ENCODE measurements at regions not wholly inside any gene's neighbourhood (a gene's known extent, or its start where the extent isn't known, plus 50 kb on each side); places are given as distances from the start of the nearest gene placed in this dataset.
"Not testable (repeated sequence)": the region's sequence is repeated elsewhere in the genome, so short reads cannot be mapped to it uniquely, and the experiment has no call there.

DNA sequence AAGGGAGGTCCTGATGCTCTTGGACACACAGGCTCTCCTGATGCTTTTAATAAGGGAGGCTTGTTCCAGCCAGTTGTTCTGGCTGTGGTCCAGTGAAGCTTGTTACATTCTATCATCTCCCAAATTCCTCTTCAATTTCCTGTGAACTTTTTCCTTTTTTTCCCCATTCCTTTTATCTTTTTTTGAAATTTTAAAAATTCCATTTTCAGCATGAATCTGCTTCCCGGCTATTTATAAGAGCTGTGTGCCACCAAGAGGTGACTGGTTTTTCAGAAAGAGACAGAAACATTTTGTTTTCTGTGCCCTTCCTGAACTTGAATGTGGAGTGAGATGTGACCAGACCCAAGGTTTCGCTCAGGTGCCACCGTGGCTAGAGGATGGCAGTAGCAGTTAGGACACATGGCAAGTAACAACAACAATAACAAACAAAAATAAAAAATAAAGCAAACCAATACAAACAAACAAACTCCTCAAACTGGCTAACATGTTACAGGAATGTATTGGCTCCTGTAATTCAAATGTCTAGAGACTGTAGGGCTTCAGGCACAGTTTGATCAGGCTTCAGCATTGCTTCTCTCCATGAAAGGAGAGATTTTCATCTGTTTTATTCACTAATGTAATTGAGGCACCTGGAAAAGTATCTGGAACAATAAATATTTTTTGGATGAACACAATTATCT is 121.1 kb downstream of the BOD1 start:
- no peak for DNase-seq (ENCODE audit: low spot score)

DNA sequence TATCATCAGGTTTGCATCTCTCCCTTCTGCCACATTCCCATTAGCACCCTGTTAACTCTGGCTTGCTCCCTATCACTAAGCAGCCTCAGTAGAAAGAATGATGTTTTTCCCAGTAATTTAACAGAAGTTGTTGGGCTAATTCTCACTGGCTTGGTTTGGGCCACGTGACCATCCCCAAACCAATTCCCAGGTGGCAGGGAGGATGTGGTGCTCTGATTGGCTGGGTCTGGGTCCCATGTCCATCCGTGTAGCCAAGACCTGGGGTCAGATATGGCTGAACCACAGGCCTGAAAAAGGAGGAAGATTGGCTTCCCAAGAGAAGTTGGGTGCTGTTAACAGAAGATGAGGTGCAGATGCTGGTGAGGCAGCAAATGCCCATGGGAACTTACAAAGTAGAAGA is 122.0 kb downstream of the BOD1 start:
- no peak for DNase-seq (ENCODE audit: low spot score)

GRCh38 chr5:173493846-173494245 is 122.6 kb downstream of the BOD1 start:
- DNase-seq (ENCODE audit: low spot score), result no peak

DNA sequence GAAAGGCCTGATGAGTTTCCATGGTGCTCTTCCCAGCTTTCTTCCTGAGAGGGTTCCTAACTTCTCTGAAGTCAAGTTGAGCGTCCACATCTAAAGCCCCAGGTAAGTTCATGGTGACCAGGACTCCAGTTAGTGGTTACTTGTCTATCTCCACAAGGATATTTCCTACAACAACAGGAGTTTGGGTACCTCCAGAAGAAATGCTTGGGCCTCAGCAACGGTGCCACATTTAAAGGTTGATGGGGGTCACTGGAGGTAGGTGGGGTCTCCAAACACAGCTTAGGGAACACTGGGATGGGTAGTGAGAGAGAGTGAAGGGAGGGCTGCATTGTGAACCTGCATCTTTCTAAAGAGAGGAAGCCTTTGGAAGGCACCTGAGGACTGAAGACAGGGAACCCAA is 123.4 kb downstream of the BOD1 start:
- no peak for DNase-seq (ENCODE audit: low spot score)

DNA sequence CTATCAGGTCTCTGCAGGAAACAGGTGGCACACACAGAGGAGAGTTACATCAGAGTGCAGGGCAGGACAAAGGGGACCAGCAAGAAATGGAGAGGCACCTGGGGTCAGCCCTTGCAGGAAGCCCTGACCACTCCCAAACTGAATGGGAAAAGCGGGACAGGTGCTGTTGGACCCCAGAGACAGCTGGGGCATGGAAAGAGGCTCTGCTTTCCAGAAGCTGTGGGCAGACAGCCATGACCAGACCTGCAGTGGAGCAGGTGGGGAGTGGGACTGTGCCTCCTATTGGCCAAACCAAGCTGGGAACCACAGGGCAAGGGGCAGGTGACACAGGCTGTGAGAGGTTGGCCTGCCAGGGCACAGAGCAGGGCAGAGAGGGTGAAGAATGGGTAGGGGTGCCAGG is 125.8 kb downstream of the BOD1 start:
- DNase-seq (ENCODE audit: low spot score), result no peak

GRCh38 chr5:173488144-173488543 is 128.3 kb downstream of the BOD1 start:
- no peak for DNase-seq (ENCODE audit: low spot score)

DNA sequence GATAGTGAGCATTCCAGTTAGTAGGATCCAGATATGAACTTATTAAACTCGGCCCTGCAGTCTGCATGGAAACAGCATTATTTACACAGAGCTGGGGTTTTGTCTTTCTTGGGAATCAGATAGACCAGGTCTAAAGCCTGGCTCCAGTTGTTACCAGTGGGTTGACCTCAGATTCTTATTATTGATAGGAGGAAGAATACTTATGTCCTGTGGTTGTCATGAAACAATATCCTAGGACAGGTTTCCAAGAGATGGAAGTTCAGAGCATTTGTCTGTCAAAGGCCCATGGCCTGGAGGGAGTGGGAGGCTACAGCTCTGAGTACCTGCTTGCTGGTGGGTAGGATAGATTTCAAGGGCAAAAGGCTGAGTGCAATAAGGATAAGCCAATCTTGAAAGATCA is 129.2 kb downstream of the BOD1 start:
- DNase-seq (ENCODE audit: low spot score), result no peak

GRCh38 chr5:173486355-173487225 is 129.9 kb downstream of the BOD1 start:
- no peak for DNase-seq (ENCODE audit: low spot score)

DNA sequence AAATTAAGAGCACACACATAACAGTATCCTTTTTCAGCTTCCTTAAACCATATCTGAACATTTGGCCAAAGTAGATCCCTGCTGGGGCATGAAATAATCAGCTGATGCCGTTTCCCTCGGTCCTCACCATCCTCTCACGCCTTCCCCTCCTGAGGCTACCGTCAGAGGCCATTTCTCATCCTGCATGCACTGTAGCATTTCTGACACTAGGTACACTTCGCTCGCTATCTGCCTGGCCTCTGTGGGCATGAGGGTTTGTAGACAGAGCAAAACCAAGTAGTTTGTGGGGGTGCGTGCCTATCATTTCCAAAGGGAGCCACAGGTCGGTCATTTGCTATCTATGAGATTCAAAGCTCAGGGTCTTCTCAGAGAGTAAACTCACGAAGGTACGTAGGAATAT is 131.9 kb downstream of the BOD1 start:
- no peak for DNase-seq (ENCODE audit: low spot score)

DNA sequence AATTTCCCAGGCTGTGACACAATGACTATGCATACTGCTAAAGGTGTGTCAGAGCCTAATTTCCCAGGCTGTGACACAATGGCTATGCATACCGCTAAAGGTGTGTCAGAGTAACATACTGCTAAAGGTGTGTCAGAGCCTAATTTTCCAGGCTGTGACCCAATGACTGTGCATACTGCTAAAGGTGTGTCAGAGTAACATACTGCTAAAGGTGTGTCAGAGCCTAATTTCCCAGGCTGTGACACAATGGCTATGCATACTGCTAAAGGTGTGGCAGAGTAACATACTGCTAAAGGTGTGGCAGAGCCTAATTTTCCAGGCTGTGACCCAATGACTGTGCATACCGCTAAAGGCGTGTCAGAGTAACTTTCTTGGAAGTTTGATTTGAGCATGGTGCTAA is 132.9 kb downstream of the BOD1 start:
- DNase-seq (ENCODE audit: low spot score), result not testable (repeated sequence)

- DNase-seq (ENCODE audit: low spot score), result no peak
These were observed 133.3 kb downstream of the BOD1 start for GRCh38 chr5:173483160-173483559.

- no peak for DNase-seq (ENCODE audit: low spot score)
These were observed 134.6 kb downstream of the BOD1 start for GRCh38 chr5:173481821-173482220.

GRCh38 chr5:173480896-173481295 is 135.6 kb downstream of the BOD1 start:
- DNase-seq (ENCODE audit: low spot score), result no peak

- no peak for DNase-seq (ENCODE audit: low spot score)
These were observed 136.7 kb downstream of the BOD1 start for GRCh38 chr5:173479711-173480110.

GRCh38 chr5:173477345-173478040 is 139.0 kb downstream of the BOD1 start:
- no peak for DNase-seq (ENCODE audit: low spot score)

DNA sequence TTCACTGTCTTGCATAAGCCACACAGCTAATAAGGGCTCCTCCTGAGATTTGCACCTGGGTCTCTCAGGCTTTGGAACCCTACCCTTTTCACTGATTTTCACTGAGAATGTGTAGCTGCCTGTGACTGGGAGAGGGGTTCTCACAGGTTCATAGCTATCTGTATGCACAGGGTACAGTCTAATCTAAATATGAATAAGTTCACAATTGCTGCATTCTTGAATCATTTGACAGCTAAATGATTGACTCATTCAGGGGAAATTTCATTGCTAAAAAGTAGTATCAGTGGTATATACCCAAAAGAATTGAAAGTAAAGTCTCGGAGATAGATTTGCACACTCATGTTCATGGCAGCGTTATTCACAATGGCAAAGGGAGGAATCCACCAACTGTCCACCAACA is 140.7 kb downstream of the BOD1 start:
- no peak for DNase-seq (ENCODE audit: low spot score)

DNA sequence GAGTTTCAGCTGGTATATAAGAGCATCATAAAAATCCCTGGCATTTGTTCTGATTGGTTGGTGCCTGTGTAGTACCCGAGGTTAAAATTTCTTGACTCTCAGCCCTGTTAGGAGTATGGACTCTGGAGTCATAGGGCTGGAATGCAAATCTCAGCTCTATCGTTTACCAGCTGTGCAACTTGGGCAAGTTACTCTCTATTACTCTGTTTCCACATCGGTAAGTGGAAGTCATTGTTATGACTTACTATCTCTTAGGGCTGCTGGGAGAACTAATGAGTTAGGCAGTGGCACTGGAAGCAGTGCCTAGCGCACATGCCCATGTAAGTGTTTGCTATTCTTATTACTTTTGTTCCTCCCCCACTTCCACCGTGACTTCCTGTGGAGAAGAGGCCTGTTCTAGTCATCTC is 141.6 kb downstream of the BOD1 start:
- DNase-seq (ENCODE audit: low spot score), result no peak

DNA sequence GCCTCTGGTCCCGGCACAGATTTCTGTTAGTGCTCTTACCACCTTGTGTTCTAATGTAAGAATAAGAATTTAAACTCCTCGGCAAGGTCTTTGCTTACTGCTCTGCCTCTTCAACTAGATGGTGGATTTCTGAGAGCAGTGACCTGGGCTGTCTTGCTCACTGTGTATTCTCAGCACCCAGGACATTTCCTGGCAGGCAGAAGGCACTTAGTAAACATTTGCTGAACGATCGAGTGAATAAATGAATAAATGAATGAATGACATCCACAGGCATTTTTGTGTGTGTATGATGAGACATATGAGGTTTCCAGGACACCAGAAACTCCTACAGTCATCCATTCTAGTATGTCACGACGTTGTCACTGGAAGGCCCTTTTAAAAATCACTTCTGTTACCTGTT is 143.2 kb downstream of the BOD1 start:
- no peak for DNase-seq (ENCODE audit: low spot score)

DNA sequence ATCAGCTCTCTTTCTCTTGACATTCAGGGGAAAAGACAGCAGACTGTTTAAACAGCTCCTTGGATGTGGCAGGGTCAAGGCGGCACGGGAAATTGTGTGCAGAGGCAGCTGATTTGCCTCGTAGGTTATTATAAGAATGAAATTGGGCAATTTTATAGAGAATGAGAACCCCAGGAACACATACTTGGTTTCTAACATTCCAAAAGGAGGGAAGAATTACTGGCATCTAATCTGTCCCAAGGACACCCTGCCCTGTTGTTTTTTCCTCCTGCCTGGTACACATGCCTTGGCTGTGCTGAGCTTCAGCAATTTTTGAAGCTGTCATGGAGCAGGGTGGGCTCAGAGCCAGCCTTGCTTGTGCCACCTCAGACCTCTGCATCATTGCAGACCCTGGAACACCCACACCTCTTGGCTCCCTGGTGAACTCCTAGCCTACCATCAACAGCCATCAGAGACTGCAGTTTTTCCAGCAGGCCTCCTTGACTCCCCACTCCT is 143.6 kb downstream of the BOD1 start:
- DNase-seq (ENCODE audit: low spot score), result no peak

- DNase-seq (ENCODE audit: low spot score), result no peak
These were observed 143.9 kb upstream of the STC2 start for GRCh38 chr5:173472164-173472563.

DNA sequence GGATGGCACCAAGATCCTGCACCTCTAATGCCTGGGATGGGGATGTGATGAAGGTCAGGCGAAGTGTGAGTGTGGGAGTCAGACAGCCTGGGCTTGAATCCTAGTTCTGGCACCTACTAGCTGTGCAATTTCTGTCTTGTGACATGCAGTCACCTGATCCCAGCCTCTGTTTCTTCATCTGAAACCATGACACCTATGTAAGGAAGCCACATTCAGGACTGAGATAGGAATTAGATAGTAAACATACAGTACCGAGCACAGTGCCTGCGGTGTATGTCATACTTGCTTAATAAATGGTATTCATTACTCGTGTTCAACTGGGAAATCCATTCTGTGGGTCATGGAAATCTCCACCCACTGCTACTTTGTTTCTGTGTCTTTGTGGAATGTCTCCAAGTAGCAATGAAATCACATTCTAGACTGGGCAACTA is 140.6 kb upstream of the STC2 start:
- no peak for DNase-seq (ENCODE audit: low spot score)

- no peak for DNase-seq (ENCODE audit: low spot score)
These were observed 138.0 kb upstream of the STC2 start for GRCh38 chr5:173466227-173466626.

DNA sequence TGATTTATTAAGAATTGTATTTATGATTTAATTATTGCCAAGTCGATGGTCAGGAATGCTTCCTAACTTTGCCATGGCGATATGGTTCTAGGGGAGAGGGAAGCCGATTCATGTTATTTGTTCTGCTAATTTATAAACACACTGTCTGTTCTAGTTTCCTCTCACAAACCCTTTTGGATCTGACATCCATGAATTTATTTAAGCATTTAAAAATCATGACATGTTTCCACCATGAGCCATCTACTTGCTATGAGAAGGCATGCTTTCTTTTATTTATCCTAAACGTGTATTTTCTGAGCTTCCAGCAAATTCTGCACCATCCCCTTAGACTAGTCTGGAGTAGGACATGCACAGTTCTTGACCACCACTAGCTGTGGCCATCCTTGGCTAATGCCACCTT is 136.6 kb upstream of the STC2 start:
- DNase-seq (ENCODE audit: low spot score), result no peak

All from D341Med (cell line).